ENCODE measurements at regions not wholly inside any gene's neighbourhood (a gene's known extent, or its start where the extent isn't known, plus 50 kb on each side); places are given as distances from the start of the nearest gene placed in this dataset.

DNA sequence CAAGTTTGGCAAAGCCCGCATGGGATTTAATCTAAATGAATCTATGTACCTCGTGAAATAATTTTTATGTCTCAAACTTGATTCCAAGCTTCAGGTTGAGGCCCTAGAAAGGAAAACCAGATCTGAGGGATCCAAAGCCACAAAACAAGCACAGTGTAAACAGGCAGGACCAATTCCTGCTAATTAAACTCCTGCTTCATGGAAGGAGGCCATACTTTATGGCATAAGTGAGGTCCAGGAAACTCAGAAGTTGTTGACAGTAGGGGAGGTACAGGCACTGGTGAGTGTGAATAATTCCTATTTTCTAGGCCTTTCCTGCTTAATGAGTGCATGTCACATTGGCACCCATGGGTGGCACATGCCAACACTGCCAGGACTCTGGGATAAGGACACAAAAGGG lies 648.6 kb upstream of the SGCD start:
- TF ChIP-seq, protein P1, sequence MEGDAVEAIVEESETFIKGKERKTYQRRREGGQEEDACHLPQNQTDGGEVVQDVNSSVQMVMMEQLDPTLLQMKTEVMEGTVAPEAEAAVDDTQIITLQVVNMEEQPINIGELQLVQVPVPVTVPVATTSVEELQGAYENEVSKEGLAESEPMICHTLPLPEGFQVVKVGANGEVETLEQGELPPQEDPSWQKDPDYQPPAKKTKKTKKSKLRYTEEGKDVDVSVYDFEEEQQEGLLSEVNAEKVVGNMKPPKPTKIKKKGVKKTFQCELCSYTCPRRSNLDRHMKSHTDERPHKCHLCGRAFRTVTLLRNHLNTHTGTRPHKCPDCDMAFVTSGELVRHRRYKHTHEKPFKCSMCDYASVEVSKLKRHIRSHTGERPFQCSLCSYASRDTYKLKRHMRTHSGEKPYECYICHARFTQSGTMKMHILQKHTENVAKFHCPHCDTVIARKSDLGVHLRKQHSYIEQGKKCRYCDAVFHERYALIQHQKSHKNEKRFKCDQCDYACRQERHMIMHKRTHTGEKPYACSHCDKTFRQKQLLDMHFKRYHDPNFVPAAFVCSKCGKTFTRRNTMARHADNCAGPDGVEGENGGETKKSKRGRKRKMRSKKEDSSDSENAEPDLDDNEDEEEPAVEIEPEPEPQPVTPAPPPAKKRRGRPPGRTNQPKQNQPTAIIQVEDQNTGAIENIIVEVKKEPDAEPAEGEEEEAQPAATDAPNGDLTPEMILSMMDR (IDR thresholded peaks at IDR 0.05; ENCODE audit: low read length) = no peak
- no peak for TF ChIP-seq EZH2 (optimal IDR thresholded peaks at IDR 0.05; ENCODE audit: low read depth, low read length)

Measured in MM.1S (cell line).